Liver (tissue), 3 donors: ENCODE measurements at regions not wholly inside any gene's neighbourhood (a gene's known extent, or its start where the extent isn't known, plus 50 kb on each side); places are given as distances from the start of the nearest gene placed in this dataset.

Source experiments
- CTCF ChIP-seq: fragments of 150-350 bp; IDR thresholded peaks from 2 replicates; pipeline ENCODE4 v1.5.1; 2017; ENCODE audit warnings: improper control_type of control experiment, low read depth, low read length; ENCODE audit not compliant: missing input control
- RAD21 ChIP-seq, 2 donors: IDR thresholded peaks; 2 replicates each; pipeline ENCODE4 v1.6.1; 2016; ENCODE audit warnings: antibody characterized with exemption in 2 of 2, mild to moderate bottlenecking in 2 of 2
- donor health status: healthy.
- donor health status: healthy.

- no peak for TF ChIP-seq RAD21 (IDR thresholded peaks at IDR 0.05)
- no peak for TF ChIP-seq CTCF
These were observed 50.3 kb upstream of the TRIB2 start for GRCh38 chr2:12666445-12666844.
